HCT116 (cell line): ENCODE measurements at regions not wholly inside any gene's neighbourhood (a gene's known extent, or its start where the extent isn't known, plus 50 kb on each side); places are given as distances from the start of the nearest gene placed in this dataset.

Experiments used
- ATAC-seq: fragments of 200-7000 bp; cut with Tn5 transposase; 2 replicates; pipeline ENCODE4 v1.9.1; 2020; ENCODE audit warnings: mild to moderate bottlenecking, moderate library complexity
- BruUV-seq: library from RNA; stranded (reverse); fragments of 400-500 nt; replicated peaks from 2 replicates; lab custom pipeline; 2021; lab: Mats Ljungman, UMichigan
- CTCF ChIA-PET: fragments of 300-600 bp; sonication (Branson Sonifier 250); formaldehyde crosslinking; loops from one replicate; lab custom pipeline; 2021; ENCODE audit warnings: antibody characterized with exemption; lab: Charles Lee
- POLR2A ChIA-PET: fragments of 300-600, 350-600 bp; sonication (Branson Sonifier 250); formaldehyde crosslinking; loops from one replicate; lab custom pipeline; 2021; ENCODE audit warnings: antibody characterized with exemption; lab: Charles Lee
- RAD21 ChIA-PET, 2 experiments: fragments of 300-600 bp; sonication (Branson Sonifier 250); formaldehyde crosslinking; loops; one replicate each; lab custom pipeline; 2023; ENCODE audit warnings: low total read pairs in 2 of 2; ENCODE audit not compliant: uncharacterized antibody in 2 of 2, unreplicated experiment in 2 of 2, low non-redundant PET in 1 of 2; lab: Charles Lee
- DNase-seq: peaks from one replicate; pipeline ENCODE4 v3.0.0-alpha.2; 2010; ENCODE audit warnings: low read depth, low spot score
- H2AFZ ChIP-seq: fragments of 200-600 bp; shearing (Covaris generic), sonication (generic); 2 replicates; pipeline ENCODE4 v1.6.1; 2017; ENCODE audit warnings: low read depth, mixed run types, mixed read lengths, antibody characterized with exemption, low read length; ENCODE audit not compliant: poor library complexity, severe bottlenecking
- H3K27ac ChIP-seq: 2 replicates; pipeline ENCODE4 v1.5.1; 2012; ENCODE audit warnings: low read depth, low read length
- H3K27me3 ChIP-seq: fragments of 200-600 bp; sonication (generic); 2 replicates; pipeline ENCODE4 v1.6.1; 2016; ENCODE audit warnings: mixed run types, low read length, mixed read lengths; ENCODE audit not compliant: insufficient read depth
- H3K36me3 ChIP-seq, 2 experiments: fragments of 200-500 bp in 1 of 2; fragments of 200-600 bp in 1 of 2; sonication (Bioruptor generic) in 1 of 2; sonication (generic) in 1 of 2; 2 replicates each; pipeline versions ENCODE4 v1.5.1 to v1.6.1; 2014 to 2016; ENCODE audit warnings: low read length in 2 of 2, inconsistent platforms in 1 of 2, mixed read lengths in 1 of 2, mixed run types in 1 of 2; ENCODE audit not compliant: insufficient read depth in 2 of 2, control insufficient read depth in 1 of 2
- H3K4me1 ChIP-seq, 2 experiments: fragments of 200-600 bp in 1 of 2; sonication (generic) in 1 of 2; 2 replicates each; pipeline versions ENCODE4 v1.5.1 to v1.6.1; 2012 to 2017; ENCODE audit warnings: low read length in 2 of 2, inconsistent platforms in 1 of 2, mild to moderate bottlenecking in 1 of 2, mixed read lengths in 1 of 2, mixed run types in 1 of 2, moderate library complexity in 1 of 2; ENCODE audit not compliant: insufficient read depth in 2 of 2, control insufficient read depth in 1 of 2
- H3K4me2 ChIP-seq: fragments of 200-600 bp; sonication (generic); 2 replicates; pipeline ENCODE4 v1.6.1; 2017; ENCODE audit warnings: mixed run types, low read length, mixed read lengths
- H3K4me3 ChIP-seq, 2 experiments: fragments of 200-600 bp in 1 of 2; sonication (generic) in 1 of 2; replicated peaks in 1 of 2; 2 replicates each; pipeline ENCODE4 v1.5.1; 2011 to 2016; ENCODE audit warnings: low read length in 2 of 2, control low read depth in 1 of 2, low read depth in 1 of 2, mild to moderate bottlenecking in 1 of 2, mixed read lengths in 1 of 2, mixed run types in 1 of 2
- H3K79me2 ChIP-seq: fragments of 200-600 bp; sonication (generic); 2 replicates; pipeline ENCODE4 v1.6.1; 2017; ENCODE audit warnings: mild to moderate bottlenecking, mixed run types, low read length, moderate library complexity, mixed read lengths; ENCODE audit not compliant: insufficient read depth
- H3K9ac ChIP-seq: fragments of 200-600 bp; sonication (generic); 2 replicates; pipeline ENCODE4 v1.6.1; 2016; ENCODE audit warnings: low read length, mixed read lengths
- H3K9me2 ChIP-seq: fragments of 200-600 bp; sonication (generic), shearing (Covaris generic); 2 replicates; pipeline ENCODE4 v1.6.1; 2017; ENCODE audit warnings: mixed run types, mild to moderate bottlenecking, moderate library complexity; ENCODE audit not compliant: insufficient read depth
- H3K9me3 ChIP-seq, 2 experiments: fragments of 200-500 bp in 1 of 2; fragments of 200-600 bp in 1 of 2; sonication (Bioruptor generic) in 1 of 2; sonication (generic) in 1 of 2; 2 replicates each; pipeline ENCODE4 v1.6.1; 2014 to 2017; ENCODE audit warnings: low read length in 2 of 2, mixed read lengths in 2 of 2, inconsistent platforms in 1 of 2, low read depth in 1 of 2, mild to moderate bottlenecking in 1 of 2, mixed run types in 1 of 2, moderate library complexity in 1 of 2; ENCODE audit not compliant: control insufficient read depth in 1 of 2, insufficient read depth in 1 of 2
- H4K20me1 ChIP-seq: fragments of 200-600 bp; sonication (generic), shearing (Covaris generic); 2 replicates; pipeline ENCODE4 v1.6.1; 2017; ENCODE audit warnings: mixed run types, mild to moderate bottlenecking, moderate library complexity; ENCODE audit not compliant: insufficient read depth
- CEBPB ChIP-seq: IDR thresholded peaks from 2 replicates; pipeline ENCODE4 v1.6.1; 2012; ENCODE audit warnings: low read depth
- EGR1 ChIP-seq: IDR thresholded peaks from 2 replicates; pipeline ENCODE4 v1.6.1; 2012; ENCODE audit warnings: low read depth
- ELF1 ChIP-seq: IDR thresholded peaks from 2 replicates; pipeline ENCODE4 v1.6.1; 2012; ENCODE audit warnings: low read depth, borderline replicate concordance
- EZH2phosphoT487 ChIP-seq: fragments of 200-600 bp; IDR thresholded peaks from 2 replicates; pipeline ENCODE4 v1.6.1; 2018; ENCODE audit warnings: antibody characterized with exemption, borderline replicate concordance
- FOSL1 ChIP-seq: IDR thresholded peaks from 2 replicates; pipeline ENCODE4 v1.6.1; 2012; ENCODE audit warnings: low read depth
- POLR2A ChIP-seq: IDR thresholded peaks from 2 replicates; pipeline ENCODE4 v1.7.0; 2011; ENCODE audit warnings: borderline replicate concordance; ENCODE audit not compliant: insufficient read depth, insufficient read length; ENCODE audit errors: extremely low read depth
- POLR2AphosphoS5 ChIP-seq: IDR thresholded peaks from 2 replicates; pipeline ENCODE4 v1.6.1; 2011; ENCODE audit warnings: mild to moderate bottlenecking, low read depth, low read length, moderate library complexity
- RAD21 ChIP-seq: IDR thresholded peaks from 2 replicates; pipeline ENCODE4 v1.6.1; 2012; ENCODE audit warnings: low read depth, mild to moderate bottlenecking
- SIN3A ChIP-seq: IDR thresholded peaks from 2 replicates; pipeline ENCODE4 v1.6.1; 2012; ENCODE audit warnings: low read depth
- SP1 ChIP-seq: IDR thresholded peaks from 2 replicates; pipeline ENCODE4 v1.6.1; 2012; ENCODE audit warnings: low read depth
- SRF ChIP-seq: IDR thresholded peaks from 2 replicates; pipeline ENCODE4 v1.6.1; 2012; ENCODE audit warnings: low read depth
- TCF7L2 ChIP-seq: IDR thresholded peaks from 2 replicates; pipeline ENCODE4 v1.7.0; 2011; ENCODE audit warnings: borderline replicate concordance, inconsistent platforms; ENCODE audit not compliant: insufficient read depth, insufficient read length; ENCODE audit errors: extremely low read depth
- ZFX ChIP-seq: fragments of 450-650 bp; IDR thresholded peaks from 2 replicates; pipeline ENCODE4 v1.6.1; 2017
- ZNF274 ChIP-seq: fragments of 200-500 bp; sonication (Bioruptor generic); IDR thresholded peaks from 2 replicates; pipeline ENCODE4 v1.6.1; 2014; ENCODE audit warnings: mild to moderate bottlenecking, low read depth, low read length, inconsistent platforms
- intact Hi-C: fragments of 100-400 bp; cut with micrococcal nuclease; formaldehyde crosslinking; loops from 2 replicates; pipeline ENCODE4 v1.10.0; 2022
- TF ChIP-seq, protein P1 (sequence below): IDR thresholded peaks from 2 replicates; pipeline ENCODE4 v1.6.1; 2012; ENCODE audit warnings: low read depth
- TF ChIP-seq, protein P2 (sequence below): IDR thresholded peaks from 2 replicates; pipeline ENCODE4 v1.6.1; 2012
- TF ChIP-seq, protein P3 (sequence below), 3 experiments: fragments of 200-600 bp in 1 of 3; sonication (generic) in 1 of 3; IDR thresholded peaks in 2 of 3; conservative IDR thresholded peaks in 1 of 3; 2 replicates each; pipeline ENCODE4 v1.5.1; 2012 to 2017; ENCODE audit warnings: low read depth in 2 of 3, low read length in 2 of 3, antibody characterized with exemption in 1 of 3, borderline replicate concordance in 1 of 3, control low read depth in 1 of 3, mild to moderate bottlenecking in 1 of 3, mixed read lengths in 1 of 3, mixed run types in 1 of 3, moderate library complexity in 1 of 3; ENCODE audit not compliant: insufficient read depth in 1 of 3

DNA sequence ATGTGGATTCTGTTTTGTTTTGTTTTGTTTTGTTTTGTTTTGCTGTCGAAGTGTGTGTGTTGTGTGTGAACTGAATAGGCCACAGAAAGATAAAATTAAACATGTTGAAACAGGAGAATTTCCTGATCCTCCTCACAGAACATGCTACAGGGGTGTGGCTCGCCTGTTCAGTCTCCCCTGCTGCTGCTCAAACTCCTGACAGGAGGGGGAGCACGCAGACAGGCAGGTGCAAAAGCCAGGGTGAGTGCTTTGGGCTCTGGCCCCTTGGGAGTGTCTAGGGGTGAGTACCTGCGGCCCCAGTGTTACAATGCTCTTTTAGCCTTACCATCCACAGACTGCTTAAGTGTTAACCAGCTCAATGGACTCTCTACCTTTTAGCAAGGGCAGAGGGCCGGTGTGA is 473.5 kb downstream of the MAT2B start:
- intact Hi-C loops: no loop called here
- no peak for ATAC-seq
- no TSS peak for BruUV-seq

More for the DNA sequence above, 473.5 kb downstream of the MAT2B start:
- POLR2A ChIA-PET: no interaction called here
- no peaks in the 10 kb centered on the region for H3K36me3 ChIP-seq
- H3K4me3 ChIP-seq: no peak overlapping the region
- H3K27me3 ChIP-seq: no peaks in the 10 kb centered on the region
- no peak for DNase-seq
- no peak overlapping the region for H3K27ac ChIP-seq
- no peaks in the 10 kb centered on the region for H3K4me1 ChIP-seq
- CTCF ChIA-PET: no interaction called here
- H3K4me2 ChIP-seq: no peak overlapping the region
- no peaks in the 10 kb centered on the region; a peak in 1 of 4 replicates for H3K9me3 ChIP-seq
- RAD21 ChIA-PET: no interaction called here
- no peak overlapping the region for H2AFZ ChIP-seq
- no peak overlapping the region for H3K9ac ChIP-seq
- no peaks in the 10 kb centered on the region for H3K9me2 ChIP-seq
- H3K79me2 ChIP-seq: no peaks in the 10 kb centered on the region
- H4K20me1 ChIP-seq: no peaks in the 10 kb centered on the region
- TF ChIP-seq CEBPB (no peak), FOSL1 (no peak), POLR2AphosphoS5 (no peak), EGR1 (no peak), ELF1 (no peak), SP1 (no peak), ZNF274 (no peak), POLR2A (no peak), EZH2phosphoT487 (no peak), SIN3A (no peak), TCF7L2 (no peak), SRF (no peak), ZFX (no peak), RAD21 (no peak)
- TF ChIP-seq, protein P1, sequence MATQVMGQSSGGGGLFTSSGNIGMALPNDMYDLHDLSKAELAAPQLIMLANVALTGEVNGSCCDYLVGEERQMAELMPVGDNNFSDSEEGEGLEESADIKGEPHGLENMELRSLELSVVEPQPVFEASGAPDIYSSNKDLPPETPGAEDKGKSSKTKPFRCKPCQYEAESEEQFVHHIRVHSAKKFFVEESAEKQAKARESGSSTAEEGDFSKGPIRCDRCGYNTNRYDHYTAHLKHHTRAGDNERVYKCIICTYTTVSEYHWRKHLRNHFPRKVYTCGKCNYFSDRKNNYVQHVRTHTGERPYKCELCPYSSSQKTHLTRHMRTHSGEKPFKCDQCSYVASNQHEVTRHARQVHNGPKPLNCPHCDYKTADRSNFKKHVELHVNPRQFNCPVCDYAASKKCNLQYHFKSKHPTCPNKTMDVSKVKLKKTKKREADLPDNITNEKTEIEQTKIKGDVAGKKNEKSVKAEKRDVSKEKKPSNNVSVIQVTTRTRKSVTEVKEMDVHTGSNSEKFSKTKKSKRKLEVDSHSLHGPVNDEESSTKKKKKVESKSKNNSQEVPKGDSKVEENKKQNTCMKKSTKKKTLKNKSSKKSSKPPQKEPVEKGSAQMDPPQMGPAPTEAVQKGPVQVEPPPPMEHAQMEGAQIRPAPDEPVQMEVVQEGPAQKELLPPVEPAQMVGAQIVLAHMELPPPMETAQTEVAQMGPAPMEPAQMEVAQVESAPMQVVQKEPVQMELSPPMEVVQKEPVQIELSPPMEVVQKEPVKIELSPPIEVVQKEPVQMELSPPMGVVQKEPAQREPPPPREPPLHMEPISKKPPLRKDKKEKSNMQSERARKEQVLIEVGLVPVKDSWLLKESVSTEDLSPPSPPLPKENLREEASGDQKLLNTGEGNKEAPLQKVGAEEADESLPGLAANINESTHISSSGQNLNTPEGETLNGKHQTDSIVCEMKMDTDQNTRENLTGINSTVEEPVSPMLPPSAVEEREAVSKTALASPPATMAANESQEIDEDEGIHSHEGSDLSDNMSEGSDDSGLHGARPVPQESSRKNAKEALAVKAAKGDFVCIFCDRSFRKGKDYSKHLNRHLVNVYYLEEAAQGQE: no peak
- TF ChIP-seq, protein P2, sequence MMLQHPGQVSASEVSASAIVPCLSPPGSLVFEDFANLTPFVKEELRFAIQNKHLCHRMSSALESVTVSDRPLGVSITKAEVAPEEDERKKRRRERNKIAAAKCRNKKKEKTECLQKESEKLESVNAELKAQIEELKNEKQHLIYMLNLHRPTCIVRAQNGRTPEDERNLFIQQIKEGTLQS: no peak
- TF ChIP-seq, protein P3, sequence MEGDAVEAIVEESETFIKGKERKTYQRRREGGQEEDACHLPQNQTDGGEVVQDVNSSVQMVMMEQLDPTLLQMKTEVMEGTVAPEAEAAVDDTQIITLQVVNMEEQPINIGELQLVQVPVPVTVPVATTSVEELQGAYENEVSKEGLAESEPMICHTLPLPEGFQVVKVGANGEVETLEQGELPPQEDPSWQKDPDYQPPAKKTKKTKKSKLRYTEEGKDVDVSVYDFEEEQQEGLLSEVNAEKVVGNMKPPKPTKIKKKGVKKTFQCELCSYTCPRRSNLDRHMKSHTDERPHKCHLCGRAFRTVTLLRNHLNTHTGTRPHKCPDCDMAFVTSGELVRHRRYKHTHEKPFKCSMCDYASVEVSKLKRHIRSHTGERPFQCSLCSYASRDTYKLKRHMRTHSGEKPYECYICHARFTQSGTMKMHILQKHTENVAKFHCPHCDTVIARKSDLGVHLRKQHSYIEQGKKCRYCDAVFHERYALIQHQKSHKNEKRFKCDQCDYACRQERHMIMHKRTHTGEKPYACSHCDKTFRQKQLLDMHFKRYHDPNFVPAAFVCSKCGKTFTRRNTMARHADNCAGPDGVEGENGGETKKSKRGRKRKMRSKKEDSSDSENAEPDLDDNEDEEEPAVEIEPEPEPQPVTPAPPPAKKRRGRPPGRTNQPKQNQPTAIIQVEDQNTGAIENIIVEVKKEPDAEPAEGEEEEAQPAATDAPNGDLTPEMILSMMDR (IDR thresholded peaks at IDR 0.05 in 2 of 3, conservative IDR thresholded peaks at IDR 0.05 in 1 of 3; ENCODE audit: borderline replicate concordance in 1 of 3, insufficient read depth in 1 of 3, low read depth in 2 of 3, low read length in 2 of 3): no peak
